Sigmoid colon (tissue), 3 donors: ENCODE measurements at regions not wholly inside any gene's neighbourhood (a gene's known extent, or its start where the extent isn't known, plus 50 kb on each side); places are given as distances from the start of the nearest gene placed in this dataset.

Experiments
- POLR2A ChIP-seq, 2 donors: fragments of 450-650 bp; IDR thresholded peaks; one replicate each; pipeline ENCODE4 v1.6.1; 2016; ENCODE audit warnings: antibody characterized with exemption in 2 of 2, mild to moderate bottlenecking in 2 of 2, moderate library complexity in 2 of 2
- TF ChIP-seq, protein P1 (sequence below), 4 experiments: fragments of 450-650 bp in 3 of 4; fragments of 200-600 bp in 1 of 4; IDR thresholded peaks; one replicate each; pipeline ENCODE4 v1.5.1; 2016 to 2019; ENCODE audit warnings: antibody characterized with exemption in 4 of 4, mild to moderate bottlenecking in 3 of 4, moderate library complexity in 2 of 4

DNA sequence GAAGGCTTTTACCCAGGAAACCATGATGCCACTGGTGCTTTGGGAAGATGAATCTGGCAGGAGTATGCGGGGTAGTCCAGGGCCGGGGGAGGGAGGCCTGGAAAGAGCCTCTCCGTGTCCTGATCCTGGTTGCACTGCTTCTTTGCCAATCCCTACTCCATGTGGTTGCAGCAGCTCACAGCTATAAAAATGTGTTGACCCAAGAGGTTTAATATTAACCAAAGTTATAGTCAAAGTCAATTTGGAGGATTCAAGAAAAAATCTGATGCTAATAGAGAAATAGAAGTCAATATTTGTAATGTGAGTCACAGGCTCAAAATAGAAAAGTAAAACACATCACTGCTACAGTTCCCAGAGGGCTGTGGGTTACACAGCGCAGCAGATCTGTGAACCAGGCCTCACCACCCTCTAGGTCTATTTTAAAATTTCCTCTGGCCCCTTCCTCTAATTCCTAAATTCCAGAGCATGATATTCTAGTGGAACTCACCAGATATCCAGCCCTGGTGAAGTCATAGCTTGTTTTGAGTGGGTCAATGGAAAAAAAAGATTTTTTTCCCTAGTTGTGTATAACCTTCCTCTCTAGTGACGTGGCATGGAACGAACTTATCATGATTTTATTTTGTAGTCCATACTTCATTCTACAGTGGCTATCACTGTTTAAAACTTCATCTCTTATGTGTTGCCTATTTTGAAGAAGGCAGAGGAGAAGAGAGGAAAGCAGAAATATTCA, 63.2 kb upstream of the BMP2 start:
- TF ChIP-seq POLR2A (IDR thresholded peaks at IDR 0.05): no peak
- TF ChIP-seq, protein P1, sequence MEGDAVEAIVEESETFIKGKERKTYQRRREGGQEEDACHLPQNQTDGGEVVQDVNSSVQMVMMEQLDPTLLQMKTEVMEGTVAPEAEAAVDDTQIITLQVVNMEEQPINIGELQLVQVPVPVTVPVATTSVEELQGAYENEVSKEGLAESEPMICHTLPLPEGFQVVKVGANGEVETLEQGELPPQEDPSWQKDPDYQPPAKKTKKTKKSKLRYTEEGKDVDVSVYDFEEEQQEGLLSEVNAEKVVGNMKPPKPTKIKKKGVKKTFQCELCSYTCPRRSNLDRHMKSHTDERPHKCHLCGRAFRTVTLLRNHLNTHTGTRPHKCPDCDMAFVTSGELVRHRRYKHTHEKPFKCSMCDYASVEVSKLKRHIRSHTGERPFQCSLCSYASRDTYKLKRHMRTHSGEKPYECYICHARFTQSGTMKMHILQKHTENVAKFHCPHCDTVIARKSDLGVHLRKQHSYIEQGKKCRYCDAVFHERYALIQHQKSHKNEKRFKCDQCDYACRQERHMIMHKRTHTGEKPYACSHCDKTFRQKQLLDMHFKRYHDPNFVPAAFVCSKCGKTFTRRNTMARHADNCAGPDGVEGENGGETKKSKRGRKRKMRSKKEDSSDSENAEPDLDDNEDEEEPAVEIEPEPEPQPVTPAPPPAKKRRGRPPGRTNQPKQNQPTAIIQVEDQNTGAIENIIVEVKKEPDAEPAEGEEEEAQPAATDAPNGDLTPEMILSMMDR (IDR thresholded peaks at IDR 0.05): no peak
